HG03378 (cell line): ENCODE measurements at regions not wholly inside any gene's neighbourhood (a gene's known extent, or its start where the extent isn't known, plus 50 kb on each side); places are given as distances from the start of the nearest gene placed in this dataset.

ENCODE experiments used
- ATAC-seq: cut with Tn5 transposase; IDR thresholded peaks from one replicate; pipeline ENCODE4 v1.9.1; 2021; ENCODE audit warnings: mild to moderate bottlenecking, moderate library complexity; ENCODE audit not compliant: unreplicated experiment

GRCh38 chr5:65068410-65068809 is 299.7 kb downstream of the CWC27 start:
- ATAC-seq: peak; percentile 39

DNA sequence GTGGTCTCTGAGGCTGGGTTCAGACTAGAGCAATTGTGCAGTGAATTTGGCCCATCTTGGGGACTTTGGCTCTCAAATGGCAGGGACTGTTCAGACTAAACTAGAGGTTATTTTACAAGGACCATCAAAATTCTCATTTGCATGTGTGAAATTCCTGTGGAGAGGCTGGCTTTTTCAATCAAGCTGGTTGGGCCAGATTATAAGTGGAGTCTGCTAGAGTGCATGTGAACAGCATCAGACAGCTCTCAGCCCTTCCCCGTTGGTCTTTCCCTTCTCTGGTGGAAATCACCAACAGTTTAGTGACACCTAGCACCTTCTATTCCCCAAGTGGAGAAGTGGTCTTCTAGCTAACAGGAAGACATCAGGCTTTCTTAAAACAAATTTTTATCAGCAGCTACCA is 301.3 kb downstream of the CWC27 start:
- ATAC-seq: no peak

DNA sequence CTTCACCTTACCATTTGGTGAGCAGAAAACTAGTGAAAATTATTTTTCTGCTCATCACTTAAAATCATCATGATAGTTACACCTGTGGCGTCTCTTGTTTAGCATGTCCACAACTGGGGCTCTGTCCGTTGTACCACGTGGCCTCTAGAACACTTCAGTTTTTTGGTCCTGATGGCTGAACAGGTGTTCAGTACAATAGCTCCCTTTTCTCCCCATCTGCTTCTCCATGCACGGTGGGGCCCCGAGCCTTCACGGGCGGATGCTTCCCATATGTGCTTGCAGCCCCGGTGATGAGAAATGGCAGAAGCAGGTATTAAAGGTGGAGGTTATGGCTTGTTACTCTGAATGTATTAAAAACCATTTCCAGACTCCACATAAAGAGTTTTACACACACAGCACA is 304.1 kb downstream of the CWC27 start:
- no peak for ATAC-seq

GRCh38 chr5:65073250-65073661 is 304.5 kb downstream of the CWC27 start:
- ATAC-seq: no peak

DNA sequence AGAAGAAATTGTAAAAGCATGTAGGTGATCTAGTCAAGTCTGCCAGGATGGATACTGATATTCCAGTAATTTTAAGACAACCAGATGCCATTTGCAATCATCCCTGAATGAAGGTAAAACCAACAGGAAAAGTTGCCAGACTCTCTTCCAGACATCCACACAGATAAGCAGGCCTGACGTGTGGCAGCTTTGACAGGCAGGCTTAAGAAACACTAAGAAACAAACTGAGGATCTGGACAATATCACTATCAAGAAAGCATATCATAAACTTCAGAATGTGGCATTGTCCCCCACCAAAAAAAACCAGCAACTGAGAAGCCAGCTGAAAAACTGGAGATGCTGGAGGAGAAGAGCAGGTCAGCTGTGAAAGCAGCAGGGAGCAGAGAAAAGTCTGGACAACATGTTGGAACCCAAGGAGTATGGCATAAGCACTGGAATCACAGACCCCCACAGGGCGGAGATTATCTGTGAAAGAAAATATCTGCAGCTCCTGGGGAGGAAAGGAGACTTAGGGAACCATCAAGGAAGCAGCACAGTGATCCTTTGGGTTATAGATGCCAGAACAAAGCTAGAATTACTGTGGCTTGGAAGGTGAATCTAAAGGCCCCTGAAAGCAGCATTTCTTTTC is 307.0 kb downstream of the CWC27 start:
- no peak for ATAC-seq

DNA sequence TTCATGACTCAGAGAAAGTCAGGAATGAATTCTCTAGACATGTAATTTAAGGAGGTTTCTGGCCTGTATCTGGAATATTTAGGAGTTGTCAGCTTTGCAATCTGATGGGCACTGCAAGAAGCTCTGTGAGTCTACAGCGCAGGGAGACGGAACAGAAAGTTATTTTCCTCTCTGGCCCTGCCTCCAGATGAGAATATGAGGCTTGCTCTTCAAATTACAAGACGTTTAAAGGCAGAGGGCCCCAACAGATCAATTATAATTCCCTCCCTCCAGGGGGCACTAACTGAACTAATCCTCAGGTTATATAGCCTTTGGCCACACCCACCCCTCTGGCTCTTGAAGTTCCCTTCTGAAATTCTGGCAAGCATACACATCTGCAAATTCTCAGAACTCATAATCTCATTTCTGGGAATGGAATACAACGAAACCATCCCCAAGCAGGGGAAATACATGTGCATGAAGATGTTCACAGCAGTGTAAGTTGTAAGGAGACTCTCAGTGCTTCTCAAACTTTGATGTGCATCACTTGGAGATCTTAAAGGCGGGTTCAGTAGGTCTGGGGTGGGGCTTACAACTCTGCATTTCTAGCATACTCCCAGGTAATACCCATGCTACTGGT is 307.6 kb downstream of the CWC27 start:
- peak; percentile 84 for ATAC-seq

GRCh38 chr5:65077653-65078052 is 308.9 kb downstream of the CWC27 start:
- no peak for ATAC-seq

DNA sequence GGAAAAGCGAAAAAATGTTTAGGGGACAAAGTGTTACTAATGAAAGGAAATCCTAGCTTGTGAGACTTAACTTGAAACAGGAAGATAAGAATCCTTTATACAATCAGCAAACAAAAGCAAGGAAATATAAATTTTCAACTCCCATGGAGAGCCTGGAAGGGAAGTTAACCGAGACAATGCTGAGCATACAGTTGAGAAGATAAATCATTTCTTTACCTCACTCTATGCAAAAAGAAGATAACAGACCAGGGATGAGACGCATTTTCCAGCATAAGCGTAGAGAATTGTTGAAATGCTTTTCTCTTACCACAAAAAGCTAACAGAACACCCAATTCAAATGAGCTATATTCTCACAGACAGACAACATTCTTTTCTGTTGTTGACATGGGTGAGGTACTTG is 309.6 kb downstream of the CWC27 start:
- no peak for ATAC-seq

DNA sequence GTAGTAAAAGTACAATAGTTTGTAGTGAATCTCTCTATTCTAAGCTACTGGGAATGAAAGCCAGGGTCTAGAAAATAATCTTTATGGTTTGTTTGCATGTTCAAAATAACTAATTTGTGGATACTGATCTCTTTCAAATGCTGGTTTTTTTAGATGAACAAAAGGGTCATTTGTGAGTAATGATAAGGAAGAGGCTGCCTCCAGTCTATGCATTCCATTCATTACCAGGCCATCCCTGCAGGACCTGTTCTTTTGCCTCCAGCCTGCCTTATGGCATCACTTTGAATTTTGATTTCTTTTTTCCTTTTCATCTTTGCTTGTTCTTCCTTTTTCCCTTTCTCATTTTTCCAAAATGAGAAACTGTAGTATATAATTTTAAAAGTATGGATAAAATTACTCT is 312.3 kb downstream of the CWC27 start:
- no peak for ATAC-seq

DNA sequence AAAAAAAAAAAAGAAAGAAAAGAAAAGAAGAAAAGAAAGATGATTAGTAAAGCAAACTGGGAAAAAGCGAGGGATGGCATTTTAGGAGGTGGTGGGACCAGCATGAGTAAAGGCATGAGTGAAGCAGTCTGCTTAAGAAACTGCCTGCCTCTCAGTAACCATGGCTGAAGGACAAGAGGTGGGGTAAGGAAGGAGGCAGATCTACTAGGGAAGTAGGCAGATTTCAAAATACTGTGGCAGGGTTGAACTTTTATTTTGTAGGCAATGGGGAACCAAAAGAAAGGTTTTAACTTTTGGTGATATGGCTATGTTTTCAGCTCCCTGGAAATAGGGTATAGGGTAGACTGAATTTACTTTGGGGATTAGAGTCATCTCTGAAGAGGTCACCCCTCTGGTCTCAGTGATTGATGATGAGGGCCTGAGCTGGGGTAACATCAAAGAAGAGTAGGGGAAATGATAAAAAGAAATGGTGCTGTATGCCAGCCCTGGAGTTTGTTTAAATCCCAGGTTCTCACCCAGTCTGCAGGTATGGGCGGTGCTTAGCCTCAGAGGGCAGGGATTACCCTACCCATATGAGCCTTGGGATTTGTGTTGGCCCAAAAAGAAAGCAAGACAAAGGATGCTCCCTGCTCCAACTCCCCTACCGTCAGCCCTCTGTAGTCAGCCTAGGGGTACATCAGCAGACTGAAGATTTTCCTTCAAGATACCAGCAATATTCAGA is 316.2 kb downstream of the CWC27 start:
- no peak for ATAC-seq

GRCh38 chr5:65085516-65085850 is 316.8 kb downstream of the CWC27 start:
- ATAC-seq: no peak

DNA sequence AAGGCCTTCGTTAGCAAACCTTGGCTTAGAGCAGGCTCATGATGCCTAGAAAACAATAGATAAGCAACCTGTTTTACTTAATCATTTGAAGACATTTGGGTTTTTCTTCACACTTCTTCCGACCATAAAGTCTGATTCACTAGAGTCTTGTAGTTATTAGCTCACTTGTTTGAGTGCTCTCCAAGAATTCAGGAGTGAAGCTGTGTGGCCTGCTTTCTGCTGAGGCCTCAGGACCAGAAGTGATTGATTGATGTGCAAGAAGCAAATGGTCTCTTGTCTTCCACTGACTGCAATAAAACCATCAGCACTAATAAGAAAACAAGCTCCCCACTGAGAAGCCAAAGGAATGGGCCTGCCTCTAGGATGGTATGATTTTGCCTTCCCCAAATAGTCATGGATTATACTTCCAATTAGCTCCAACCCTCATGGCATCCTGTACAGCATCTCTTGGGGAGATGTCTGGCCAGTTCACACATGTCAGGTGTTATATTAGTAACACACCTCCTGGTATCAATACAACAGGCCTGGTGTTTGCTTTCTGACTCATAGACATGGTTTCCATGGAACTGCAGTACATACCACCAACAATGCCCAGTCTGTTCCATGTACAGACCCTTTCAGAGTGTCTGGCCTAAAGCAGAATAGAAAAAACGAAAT is 317.6 kb downstream of the CWC27 start:
- ATAC-seq: no peak

DNA sequence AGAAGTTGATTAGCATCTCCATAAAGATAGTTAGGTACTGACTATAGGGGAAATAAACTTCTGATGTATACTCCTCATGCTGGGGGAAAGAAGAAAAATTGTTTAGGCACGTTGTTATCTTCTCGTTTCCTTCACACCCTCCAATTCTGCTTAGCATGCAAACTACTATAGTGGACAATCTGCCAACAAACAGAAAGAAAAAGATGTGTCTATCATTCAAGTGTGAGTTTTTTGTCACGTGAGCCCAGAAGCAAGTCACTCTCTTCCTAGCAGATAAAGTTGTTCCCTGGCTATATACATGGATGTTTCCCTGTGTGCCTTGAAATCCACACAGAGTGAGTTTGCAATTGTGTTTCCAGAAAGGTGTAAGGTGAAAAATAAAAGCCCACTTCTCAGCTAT is 318.4 kb downstream of the CWC27 start:
- ATAC-seq: no peak

- no peak for ATAC-seq
These were observed 325.5 kb downstream of the CWC27 start for GRCh38 chr5:65094279-65094678.

DNA sequence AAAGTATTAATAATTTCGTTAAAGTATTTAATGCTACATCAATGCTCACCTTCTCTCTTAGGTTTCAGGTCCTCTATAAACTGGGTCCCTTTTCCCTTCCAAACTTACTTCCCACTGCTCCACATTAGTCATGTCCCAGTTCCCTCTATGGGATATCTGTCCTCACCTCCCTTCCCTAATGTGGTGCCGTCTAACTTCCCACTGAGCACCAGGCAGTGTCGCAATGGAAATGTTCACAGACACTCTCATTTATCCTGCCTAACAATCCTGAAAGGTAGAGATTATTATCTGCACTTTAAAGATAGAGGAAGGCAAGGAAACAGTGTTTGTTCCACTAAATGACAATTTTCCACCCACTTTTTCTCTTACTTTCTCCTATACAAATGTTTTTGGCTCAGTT is 329.7 kb downstream of the CWC27 start:
- no peak for ATAC-seq
